NCI-H748 treated with DMSO at 0.1 percent for 48 hours (cell line): ENCODE measurements at regions not wholly inside any gene's neighbourhood (a gene's known extent, or its start where the extent isn't known, plus 50 kb on each side); places are given as distances from the start of the nearest gene placed in this dataset.

ENCODE experiments used
- DNase-seq: peaks from one replicate; lab custom pipeline; 2025; lab: John Stamatoyannopoulos, UW

DNA sequence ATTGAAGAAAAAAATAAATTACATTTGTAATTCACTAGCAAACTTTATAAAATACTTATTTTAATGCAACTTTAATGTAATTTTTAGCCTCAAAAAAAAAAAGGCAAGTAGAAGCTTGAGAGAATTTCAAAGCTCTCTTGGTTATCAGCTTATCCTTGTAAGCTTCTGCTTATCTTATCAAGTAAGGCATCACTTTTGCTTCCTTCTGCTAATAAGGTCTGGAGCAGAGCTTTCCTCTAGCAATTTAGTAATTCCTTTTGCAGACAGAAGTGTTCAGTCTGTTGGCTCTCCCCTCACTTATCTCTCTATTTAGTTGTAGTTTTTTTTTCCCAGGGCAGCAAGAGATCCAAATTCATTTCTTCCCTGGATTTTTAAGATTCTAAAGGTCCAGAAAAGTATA, 525.0 kb downstream of the ISL1 start:
- no peak for DNase-seq

DNA sequence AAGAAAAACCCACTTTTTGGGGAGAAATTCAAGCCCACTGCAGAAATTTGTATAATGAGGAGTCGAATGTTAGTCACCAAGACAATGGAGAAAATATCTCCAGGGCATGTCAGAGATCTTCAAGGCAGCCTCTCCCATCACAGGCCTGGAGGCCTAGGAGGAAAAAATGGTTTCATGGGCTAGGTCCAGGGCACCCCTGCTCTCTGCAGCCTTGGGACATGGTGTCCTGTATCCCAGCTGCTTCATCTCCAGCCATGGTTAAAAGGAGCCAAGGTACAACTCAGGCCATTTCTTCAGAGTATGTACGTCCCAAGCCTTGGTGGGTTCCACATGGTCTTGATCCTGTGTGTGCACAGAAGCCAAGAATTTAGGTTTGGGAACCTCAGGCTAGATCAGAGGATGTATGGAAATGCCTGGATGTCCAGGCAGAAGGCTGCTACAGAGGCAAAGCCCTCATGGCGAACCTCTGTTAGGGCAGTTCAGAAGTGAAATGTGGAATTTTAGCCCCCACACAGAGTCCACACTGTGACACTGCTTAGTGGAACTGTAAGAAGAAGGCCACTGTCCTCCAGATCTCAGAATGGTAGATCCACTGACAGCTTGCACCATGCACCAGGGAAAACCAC, 561.4 kb downstream of the ISL1 start:
- DNase-seq = no peak

GRCh38 chr5:51958473-51958872, 575.2 kb downstream of the ISL1 start:
- DNase-seq = peak; percentile 72

GRCh38 chr5:51960617-51961121, 577.4 kb downstream of the ISL1 start:
- DNase-seq = peak; percentile 62

- DNase-seq = peak; percentile 62
Observed at GRCh38 chr5:51961154-51961562, 577.9 kb downstream of the ISL1 start.

DNA sequence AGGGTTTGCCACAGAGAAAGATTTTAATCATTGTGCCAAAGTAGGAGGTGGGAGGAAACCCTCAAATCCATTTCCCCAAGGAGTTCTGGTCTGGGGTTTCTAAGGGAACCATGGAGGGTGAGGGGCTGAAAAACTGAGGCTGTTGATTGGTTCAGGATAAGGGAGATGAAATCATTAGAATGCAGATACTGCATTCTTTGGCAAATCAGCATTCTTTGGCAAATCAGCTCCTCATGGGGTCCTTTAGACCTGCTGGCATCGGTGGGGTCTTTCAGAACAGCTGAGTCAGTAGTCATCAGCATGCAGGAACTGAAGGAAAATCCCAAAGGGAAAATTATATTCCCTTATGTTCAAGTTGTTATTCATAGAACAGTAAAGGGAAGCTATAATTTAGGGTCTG, 585.5 kb downstream of the ISL1 start:
- no peak for DNase-seq

- no peak for DNase-seq
Observed at GRCh38 chr5:51974834-51975233, 591.6 kb downstream of the ISL1 start.

DNA sequence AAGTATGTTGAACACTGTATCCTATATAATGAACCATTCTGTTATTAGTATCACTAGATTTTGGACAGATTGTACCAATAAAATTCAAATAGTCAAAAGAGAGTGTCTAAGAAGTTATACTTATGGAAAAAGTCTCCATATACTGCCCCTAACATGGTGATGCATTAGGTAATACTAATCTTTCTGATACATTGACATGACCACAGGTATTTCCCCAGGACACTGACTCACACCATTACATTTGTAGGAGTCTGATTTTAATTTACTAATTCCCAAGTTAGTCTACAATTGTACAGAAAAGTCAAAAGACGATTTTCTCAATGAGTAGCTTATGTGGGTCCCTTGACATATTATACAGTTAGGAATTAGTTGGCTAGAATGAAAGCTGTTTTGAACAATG, 593.8 kb downstream of the ISL1 start:
- no peak for DNase-seq

- peak; percentile 63 for DNase-seq
Observed at GRCh38 chr5:51983161-51983560, 599.9 kb downstream of the ISL1 start.

DNA sequence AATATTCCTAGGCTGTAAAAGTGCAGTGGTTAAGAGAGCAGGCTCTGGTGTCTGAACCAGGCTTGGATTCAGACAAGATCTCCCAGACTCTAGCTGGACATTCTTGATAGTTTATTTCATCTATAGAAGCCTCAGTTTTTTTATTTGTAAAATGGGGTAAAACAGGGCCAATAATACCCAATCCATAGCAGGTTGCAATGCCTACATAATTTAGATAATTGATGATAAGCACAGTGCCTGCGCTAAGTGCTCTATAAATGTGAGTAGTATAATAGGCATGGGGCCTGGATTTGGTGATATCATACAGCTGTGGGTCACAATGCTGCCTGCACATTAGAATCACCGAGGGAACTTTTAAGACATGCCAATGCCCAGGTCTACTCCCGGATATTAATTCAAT, 603.5 kb downstream of the ISL1 start:
- no peak for DNase-seq

DNA sequence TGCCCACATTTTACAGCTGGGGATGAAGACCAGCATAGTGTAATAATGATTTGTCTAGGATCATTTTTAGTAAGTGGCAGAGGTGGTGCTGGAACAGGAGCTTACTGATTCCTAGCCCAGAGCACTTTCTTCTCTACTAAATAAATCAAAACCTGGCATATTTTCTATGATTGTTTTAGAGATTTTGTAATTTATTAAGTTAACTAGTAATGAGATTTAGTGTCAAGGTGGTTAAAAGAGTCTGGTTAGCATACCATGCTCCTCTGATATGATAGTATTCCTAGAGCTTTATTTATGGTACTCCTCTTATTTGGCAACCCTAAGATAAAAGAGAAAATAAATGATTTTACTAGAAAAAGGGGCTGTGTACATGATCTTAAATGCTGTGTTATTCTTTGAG, 604.0 kb downstream of the ISL1 start:
- DNase-seq = no peak

GRCh38 chr5:51987669-51988209, 604.5 kb downstream of the ISL1 start:
- DNase-seq = no peak

DNA sequence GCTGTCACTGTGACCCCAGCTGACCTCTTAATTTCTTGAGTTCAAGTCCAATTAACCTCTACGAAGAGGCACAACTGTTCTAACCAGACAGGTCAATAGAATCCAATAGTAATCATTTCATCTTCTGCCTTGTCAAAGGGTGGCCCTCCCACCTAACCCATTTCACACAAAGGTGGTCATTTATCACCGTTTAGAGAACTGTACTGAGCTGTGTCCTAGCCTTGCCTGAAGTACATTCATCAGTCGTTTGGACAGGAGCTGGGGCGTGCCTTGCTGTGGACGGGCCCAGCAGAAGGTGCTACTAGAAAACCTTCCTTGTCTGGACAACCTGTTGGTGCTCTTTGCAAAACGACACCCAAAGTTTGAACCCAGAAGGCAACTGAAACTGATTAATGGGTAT, 605.4 kb downstream of the ISL1 start:
- DNase-seq = no peak

DNA sequence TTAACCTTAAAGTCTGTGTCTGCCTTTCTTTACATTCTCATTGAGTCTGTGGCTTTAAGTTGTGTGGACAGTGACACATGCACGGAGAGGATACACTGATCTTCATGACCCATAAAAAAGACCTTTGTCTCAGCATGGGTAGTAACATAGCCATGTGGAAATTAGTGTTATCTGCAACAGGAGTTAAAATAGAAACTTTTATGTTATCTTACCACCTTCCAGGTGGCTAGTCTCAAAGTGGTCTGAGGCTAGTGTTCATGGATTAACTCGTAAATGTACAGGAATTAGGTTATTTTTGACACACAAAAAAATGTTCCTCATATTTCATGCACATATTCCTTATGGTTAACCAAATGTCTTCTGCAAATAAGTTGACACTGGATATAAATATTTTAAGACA, 607.0 kb downstream of the ISL1 start:
- DNase-seq = no peak

DNA sequence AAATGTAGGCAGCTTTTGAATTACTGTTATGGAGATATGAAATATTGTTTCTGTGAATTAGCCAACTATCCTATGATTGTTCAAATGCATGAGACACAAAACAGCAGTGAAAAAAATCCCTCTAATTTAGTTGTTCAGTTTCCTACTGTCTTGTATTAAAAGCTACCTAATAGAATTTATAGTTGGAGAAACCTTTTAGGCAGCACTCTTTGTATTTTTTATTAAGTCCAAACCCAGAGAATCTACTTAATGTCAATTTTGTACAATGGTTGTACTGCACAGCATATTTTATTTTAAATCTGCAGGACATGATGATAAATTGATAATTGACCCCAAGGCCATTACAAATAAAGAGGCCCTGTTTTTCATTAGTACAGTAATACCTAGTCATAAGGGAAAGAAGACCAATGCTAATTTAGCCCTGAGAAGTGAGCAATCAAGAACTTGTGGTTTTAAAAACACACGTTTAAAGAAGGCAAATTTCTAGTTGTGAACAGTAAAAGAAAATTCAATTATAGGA, 607.5 kb downstream of the ISL1 start:
- DNase-seq = no peak

DNA sequence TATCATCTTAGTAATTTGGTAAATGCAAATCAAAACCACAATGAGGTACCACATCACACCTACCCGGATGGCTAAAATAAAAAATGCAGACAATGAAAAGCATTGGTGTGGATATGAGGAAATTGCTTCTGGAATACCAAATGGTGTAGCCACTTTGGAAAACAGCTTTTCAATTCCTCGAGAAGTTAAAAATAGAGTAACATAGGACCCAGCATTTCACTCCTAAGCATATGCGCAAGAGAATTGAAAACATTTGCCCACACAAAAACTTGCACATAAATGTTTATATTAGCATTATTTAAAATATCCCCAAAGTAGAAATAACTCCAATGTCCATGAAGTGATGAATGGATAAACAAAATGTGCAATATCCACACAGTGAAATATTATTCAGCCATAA, 608.7 kb downstream of the ISL1 start:
- no peak for DNase-seq

GRCh38 chr5:51995773-51996306, 612.6 kb downstream of the ISL1 start:
- no peak for DNase-seq

DNA sequence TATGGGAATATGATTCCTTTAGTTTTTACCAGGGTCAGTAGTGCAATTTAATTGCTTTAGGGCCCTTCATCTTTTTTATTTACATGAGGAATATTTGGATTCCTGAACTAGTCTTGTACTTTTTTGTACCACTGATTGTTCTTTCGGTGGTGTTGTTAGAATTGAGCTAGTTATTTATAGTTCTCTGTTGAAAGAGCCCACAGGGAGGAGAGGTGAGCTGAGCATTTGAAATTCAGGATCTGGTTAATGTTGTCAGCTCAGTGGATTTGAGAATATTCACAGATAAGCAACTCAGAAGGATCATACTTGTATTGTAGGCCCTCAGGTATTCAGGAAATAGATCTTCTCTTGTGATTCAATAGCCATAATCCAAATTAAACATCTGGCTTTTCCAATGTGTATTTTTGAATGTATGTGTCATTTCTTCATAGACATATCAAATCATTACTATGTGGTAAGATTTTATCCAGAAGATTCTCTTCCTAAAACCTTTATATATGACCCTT, 613.2 kb downstream of the ISL1 start:
- no peak for DNase-seq

GRCh38 chr5:51997500-51997899, 614.3 kb downstream of the ISL1 start:
- DNase-seq = no peak

GRCh38 chr5:51997949-51998348, 614.7 kb downstream of the ISL1 start:
- peak; percentile 95 for DNase-seq

DNA sequence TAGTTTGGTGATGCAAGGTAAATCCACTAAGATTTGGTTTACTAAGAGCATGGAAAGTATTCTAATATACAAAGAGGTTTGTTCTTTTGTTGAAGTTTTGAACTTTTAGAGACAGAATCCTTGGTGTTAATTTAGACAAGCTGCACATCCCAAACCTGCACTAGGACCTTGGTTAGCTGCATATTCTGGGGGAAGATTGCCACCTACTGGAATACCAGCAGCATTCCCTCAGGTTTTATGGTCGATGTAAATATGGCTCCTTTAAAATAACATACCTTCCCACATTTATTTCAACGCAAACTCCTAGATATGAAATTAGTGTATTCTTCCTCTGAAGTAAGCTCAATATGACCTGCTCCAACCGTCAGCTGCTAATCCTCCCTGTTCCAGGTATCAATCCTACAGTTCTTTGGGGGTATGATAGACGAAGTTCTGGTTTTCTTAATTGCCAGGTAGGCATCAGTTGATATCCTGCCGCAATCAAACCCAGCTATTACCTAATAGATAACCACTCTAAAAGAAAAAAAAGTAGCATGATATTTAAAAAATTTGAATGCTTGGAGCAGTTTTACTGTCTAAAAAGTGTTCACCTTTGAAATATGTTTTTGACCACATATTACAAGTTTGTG, 624.1 kb downstream of the ISL1 start:
- peak; percentile 97 for DNase-seq

- DNase-seq = peak; percentile 97
Observed at GRCh38 chr5:52010454-52010853, 627.2 kb downstream of the ISL1 start.

DNA sequence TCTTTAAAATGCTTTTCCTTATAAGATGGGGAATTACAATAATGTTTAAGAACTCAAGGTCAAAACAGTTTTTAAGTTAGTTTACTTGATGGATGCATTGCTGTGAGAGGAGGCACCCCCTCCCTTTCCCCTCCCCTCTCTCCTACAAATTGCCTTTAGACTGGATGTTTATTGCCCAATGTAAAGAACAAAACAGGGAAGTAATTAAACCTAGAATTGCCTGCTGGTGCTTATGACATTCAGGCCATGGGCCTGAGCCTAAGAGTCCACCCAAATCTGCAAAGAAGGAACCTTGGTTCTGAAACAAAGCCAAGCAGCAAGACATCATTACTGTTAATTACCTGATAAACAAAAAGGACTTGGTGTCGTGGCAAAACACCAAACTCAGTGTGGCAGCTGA, 630.3 kb downstream of the ISL1 start:
- DNase-seq = peak; percentile 100
